ENCODE measurements at regions not wholly inside any gene's neighbourhood (a gene's known extent, or its start where the extent isn't known, plus 50 kb on each side); places are given as distances from the start of the nearest gene placed in this dataset.

DNA sequence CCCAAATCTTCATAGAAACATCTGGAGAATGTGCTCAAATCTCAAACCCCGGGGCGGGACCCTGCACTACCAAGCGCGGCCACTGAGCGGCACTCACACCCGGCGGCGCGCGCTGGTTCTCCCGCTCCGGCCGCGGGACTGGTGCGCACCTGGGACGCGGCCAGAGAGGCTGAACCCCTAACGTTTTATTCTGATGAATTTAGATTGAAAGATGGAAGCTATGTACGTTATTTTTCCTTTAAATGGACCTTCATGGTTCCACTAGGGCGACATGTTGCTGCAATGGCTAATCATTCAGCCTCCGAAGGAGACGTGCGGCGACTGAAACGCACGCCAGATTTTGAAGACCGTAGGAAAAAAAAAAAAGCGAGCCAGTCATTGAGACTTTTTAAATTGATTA, 107.0 kb upstream of the INSIG1 start:
- TF ChIP-seq, protein P1, sequence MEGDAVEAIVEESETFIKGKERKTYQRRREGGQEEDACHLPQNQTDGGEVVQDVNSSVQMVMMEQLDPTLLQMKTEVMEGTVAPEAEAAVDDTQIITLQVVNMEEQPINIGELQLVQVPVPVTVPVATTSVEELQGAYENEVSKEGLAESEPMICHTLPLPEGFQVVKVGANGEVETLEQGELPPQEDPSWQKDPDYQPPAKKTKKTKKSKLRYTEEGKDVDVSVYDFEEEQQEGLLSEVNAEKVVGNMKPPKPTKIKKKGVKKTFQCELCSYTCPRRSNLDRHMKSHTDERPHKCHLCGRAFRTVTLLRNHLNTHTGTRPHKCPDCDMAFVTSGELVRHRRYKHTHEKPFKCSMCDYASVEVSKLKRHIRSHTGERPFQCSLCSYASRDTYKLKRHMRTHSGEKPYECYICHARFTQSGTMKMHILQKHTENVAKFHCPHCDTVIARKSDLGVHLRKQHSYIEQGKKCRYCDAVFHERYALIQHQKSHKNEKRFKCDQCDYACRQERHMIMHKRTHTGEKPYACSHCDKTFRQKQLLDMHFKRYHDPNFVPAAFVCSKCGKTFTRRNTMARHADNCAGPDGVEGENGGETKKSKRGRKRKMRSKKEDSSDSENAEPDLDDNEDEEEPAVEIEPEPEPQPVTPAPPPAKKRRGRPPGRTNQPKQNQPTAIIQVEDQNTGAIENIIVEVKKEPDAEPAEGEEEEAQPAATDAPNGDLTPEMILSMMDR (IDR thresholded peaks at IDR 0.05) = peak; percentile 84 to 97 (median 90)
- no peak for TF ChIP-seq POLR2A (IDR thresholded peaks at IDR 0.05)

All from esophagus squamous epithelium (tissue), 4 donors.